GM12865 (cell line): ENCODE measurements at regions not wholly inside any gene's neighbourhood (a gene's known extent, or its start where the extent isn't known, plus 50 kb on each side); places are given as distances from the start of the nearest gene placed in this dataset.
"Not testable (repeated sequence)": the region's sequence is repeated elsewhere in the genome, so short reads cannot be mapped to it uniquely, and the experiment has no call there.

Experiments used
- DNase-seq: peaks from one replicate; pipeline ENCODE4 v3.0.0; 2010; ENCODE audit warnings: low read depth
- H3K4me3 ChIP-seq: 2 replicates; pipeline ENCODE4 v1.5.1; 2011; ENCODE audit warnings: mild to moderate bottlenecking, low read depth, low read length, control low read depth

GRCh38 chr16:88159046-88159896 lies 208.0 kb downstream of the BANP start:
- not testable (repeated sequence) for H3K4me3 ChIP-seq, DNase-seq

GRCh38 chr16:88159897-88160335 lies 208.7 kb downstream of the BANP start:
- DNase-seq, H3K4me3 ChIP-seq: not testable (repeated sequence)

GRCh38 chr16:88161191-88161590 lies 210.0 kb downstream of the BANP start:
- not testable (repeated sequence) for DNase-seq, H3K4me3 ChIP-seq

GRCh38 chr16:88161623-88162275 lies 210.5 kb downstream of the BANP start:
- DNase-seq, H3K4me3 ChIP-seq: not testable (repeated sequence)

GRCh38 chr16:88162778-88163177 lies 211.5 kb downstream of the BANP start:
- DNase-seq, H3K4me3 ChIP-seq: not testable (repeated sequence)

GRCh38 chr16:88164196-88165039 lies 213.2 kb downstream of the BANP start:
- not testable (repeated sequence) for H3K4me3 ChIP-seq, DNase-seq

GRCh38 chr16:88165040-88165544 lies 213.9 kb downstream of the BANP start:
- H3K4me3 ChIP-seq, result not testable (repeated sequence)

GRCh38 chr16:88165683-88166082 lies 214.4 kb downstream of the BANP start:
- H3K4me3 ChIP-seq, result not testable (repeated sequence)

More at GRCh38 chr16:88165040-88165544, 213.9 kb downstream of the BANP start:
- DNase-seq, result not testable (repeated sequence)

GRCh38 chr16:88166209-88166773 lies 215.1 kb downstream of the BANP start:
- not testable (repeated sequence) for H3K4me3 ChIP-seq, DNase-seq

More at GRCh38 chr16:88165683-88166082, 214.4 kb downstream of the BANP start:
- DNase-seq, result not testable (repeated sequence)

GRCh38 chr16:88167798-88168556 lies 214.8 kb upstream of the ZNF469 start:
- not testable (repeated sequence) for DNase-seq, H3K4me3 ChIP-seq

GRCh38 chr16:88168557-88168949 lies 214.2 kb upstream of the ZNF469 start:
- not testable (repeated sequence) for H3K4me3 ChIP-seq, DNase-seq

- not testable (repeated sequence) for DNase-seq, H3K4me3 ChIP-seq
Observed at GRCh38 chr16:88169136-88169830, 213.5 kb upstream of the ZNF469 start.

- DNase-seq, H3K4me3 ChIP-seq: not testable (repeated sequence)
Observed at GRCh38 chr16:88169831-88170165, 213.0 kb upstream of the ZNF469 start.
